Activated naive CD4-positive, alpha-beta T cell treated with anti-CD3 and anti-CD28 coated beads for 36 hours (primary cell): ENCODE measurements at regions not wholly inside any gene's neighbourhood (a gene's known extent, or its start where the extent isn't known, plus 50 kb on each side); places are given as distances from the start of the nearest gene placed in this dataset.

Source experiments
- CTCF ChIA-PET: fragments of 350-600 bp; sonication (Branson Sonifier 250); formaldehyde crosslinking; loops from one replicate; lab custom pipeline; 2021; ENCODE audit warnings: antibody characterized with exemption; lab: Charles Lee
- DNase-seq: peaks from one replicate; pipeline ENCODE4 v3.0.0-alpha.2; 2020
- H3K27ac Mint-ChIP-seq: one replicate; pipeline ENCODE4 v1.8.0; 2021; ENCODE audit warnings: mild to moderate bottlenecking, mixed read lengths
- H3K27me3 Mint-ChIP-seq: one replicate; pipeline ENCODE4 v1.8.0; 2021; ENCODE audit warnings: low read depth, mixed read lengths
- H3K36me3 Mint-ChIP-seq: one replicate; pipeline ENCODE4 v1.8.0; 2021; ENCODE audit warnings: low read depth, mixed read lengths
- H3K4me1 Mint-ChIP-seq: one replicate; pipeline ENCODE4 v1.8.0; 2021; ENCODE audit warnings: low read depth, mixed read lengths
- H3K4me3 Mint-ChIP-seq: one replicate; pipeline ENCODE4 v1.8.0; 2021; ENCODE audit warnings: mild to moderate bottlenecking, moderate library complexity, mixed read lengths
- H3K9me3 Mint-ChIP-seq: one replicate; pipeline ENCODE4 v1.8.0; 2021; ENCODE audit warnings: mixed read lengths
- intact Hi-C: fragments of 100-400 bp; cut with micrococcal nuclease; formaldehyde crosslinking; loops from one replicate; pipeline ENCODE4 v1.15.1; 2023

GRCh38 chr10:63919575-63920279 is 398.5 kb downstream of the REEP3 start:
- no peaks in the 10 kb centered on the region for H3K36me3 Mint-ChIP-seq
- peaks cover 7% of the 10 kb centered on the region for H3K27me3 Mint-ChIP-seq
- H3K9me3 Mint-ChIP-seq = no peaks in the 10 kb centered on the region
- CTCF ChIA-PET = no interaction called here
- no peak for DNase-seq
- H3K4me3 Mint-ChIP-seq = no peak overlapping the region
- H3K27ac Mint-ChIP-seq = no peak overlapping the region
- no peaks in the 10 kb centered on the region for H3K4me1 Mint-ChIP-seq
- intact Hi-C loops = no loop called here

- Mint-ChIP-seq H3K27ac (no peak overlapping the region), H3K9me3 (no peaks in the 10 kb centered on the region), H3K4me1 (no peaks in the 10 kb centered on the region), H3K36me3 (no peaks in the 10 kb centered on the region), H3K4me3 (no peak overlapping the region), H3K27me3 (peaks cover 12% of the 10 kb centered on the region)
- CTCF ChIA-PET = interaction anchor here (1.0 kb wide), 1 partner anchor 56 kb away, joined by 3 read pairs; no protein-coding TSS in a partner anchor
- no peak for DNase-seq
- intact Hi-C loops = no loop called here
Observed at GRCh38 chr10:63920926-63921325, 399.7 kb downstream of the REEP3 start.

- Mint-ChIP-seq H3K27me3 (peaks cover 12% of the 10 kb centered on the region), H3K36me3 (no peaks in the 10 kb centered on the region), H3K4me1 (no peaks in the 10 kb centered on the region), H3K4me3 (no peak overlapping the region), H3K27ac (no peak overlapping the region), H3K9me3 (no peaks in the 10 kb centered on the region)
- no peak for DNase-seq
- CTCF ChIA-PET = no interaction called here
- intact Hi-C loops = no loop called here
Observed at GRCh38 chr10:63921908-63922467, 400.8 kb downstream of the REEP3 start.

GRCh38 chr10:63922468-63923284 is 401.5 kb downstream of the REEP3 start:
- Mint-ChIP-seq H3K4me3 (no peak overlapping the region), H3K27me3 (peaks cover 12% of the 10 kb centered on the region), H3K4me1 (no peaks in the 10 kb centered on the region), H3K27ac (no peak overlapping the region), H3K36me3 (no peaks in the 10 kb centered on the region), H3K9me3 (no peaks in the 10 kb centered on the region)
- intact Hi-C loops = no loop called here
- CTCF ChIA-PET = interaction anchor here (0.6 kb wide), 1 partner anchor 52 kb away, joined by 3 read pairs; no protein-coding TSS in a partner anchor
- no peak for DNase-seq

DNA sequence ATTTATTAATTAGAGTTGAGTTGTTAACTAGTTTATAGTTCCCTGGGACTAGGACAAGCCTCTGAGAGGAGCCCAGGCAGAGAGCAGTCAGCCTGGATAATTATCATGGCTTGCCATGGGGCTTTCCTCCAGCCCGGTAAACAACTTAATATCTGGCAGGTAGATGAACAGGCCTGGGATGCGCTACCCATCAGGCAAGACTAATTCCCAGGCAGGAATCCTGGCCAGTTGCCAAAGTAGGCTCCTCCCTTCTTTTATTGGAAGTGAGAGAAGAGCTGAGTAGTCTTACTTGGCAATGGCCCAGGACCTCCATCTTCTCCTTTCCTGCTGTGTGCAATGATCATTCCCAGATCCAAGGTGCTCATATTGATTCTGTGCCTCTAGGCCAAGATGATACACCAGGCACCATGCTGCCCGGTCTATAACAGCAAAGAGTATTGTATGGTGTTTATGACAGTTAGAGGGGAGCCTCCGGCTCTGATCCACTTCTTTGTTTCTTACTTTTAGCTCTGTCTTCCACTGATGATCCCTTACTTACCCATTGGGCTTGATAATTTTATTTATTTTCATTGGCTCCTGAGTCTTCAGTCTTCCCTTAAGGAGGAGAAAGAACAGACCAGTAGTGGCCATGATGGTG is 408.7 kb downstream of the REEP3 start:
- DNase-seq = no peak
- no peak overlapping the region for H3K27ac Mint-ChIP-seq
- CTCF ChIA-PET = interaction anchor here (1.2 kb wide), 1 partner anchor 63 kb away, joined by 4 read pairs; no protein-coding TSS in a partner anchor
- peaks cover 8% of the 10 kb centered on the region for H3K27me3 Mint-ChIP-seq
- no peaks in the 10 kb centered on the region for H3K4me1 Mint-ChIP-seq
- intact Hi-C loops = no loop called here
- H3K9me3 Mint-ChIP-seq = no peaks in the 10 kb centered on the region
- no peak overlapping the region for H3K4me3 Mint-ChIP-seq
- no peaks in the 10 kb centered on the region for H3K36me3 Mint-ChIP-seq

DNA sequence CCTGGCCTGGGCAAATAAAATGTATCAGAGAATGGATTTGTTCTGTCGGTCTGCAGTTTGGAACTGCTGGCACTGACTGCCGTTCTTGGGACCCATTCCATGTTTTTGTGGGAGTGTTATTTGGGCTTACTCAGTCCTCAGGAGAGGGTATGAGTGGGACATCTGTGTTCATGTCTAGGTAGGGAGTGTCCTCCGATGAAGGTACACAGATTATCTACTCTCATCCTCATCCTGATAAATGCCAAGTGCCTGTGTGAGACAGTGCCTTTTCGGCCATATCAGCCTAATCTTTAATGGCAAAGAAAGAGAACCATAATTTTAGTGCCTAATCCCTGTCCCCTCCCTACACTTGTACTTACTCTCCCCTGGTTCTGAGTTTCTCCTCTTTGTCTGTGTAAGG is 409.4 kb downstream of the REEP3 start:
- CTCF ChIA-PET = interaction anchor here (1.2 kb wide), 1 partner anchor 64 kb away, joined by 4 read pairs; no protein-coding TSS in a partner anchor

DNA sequence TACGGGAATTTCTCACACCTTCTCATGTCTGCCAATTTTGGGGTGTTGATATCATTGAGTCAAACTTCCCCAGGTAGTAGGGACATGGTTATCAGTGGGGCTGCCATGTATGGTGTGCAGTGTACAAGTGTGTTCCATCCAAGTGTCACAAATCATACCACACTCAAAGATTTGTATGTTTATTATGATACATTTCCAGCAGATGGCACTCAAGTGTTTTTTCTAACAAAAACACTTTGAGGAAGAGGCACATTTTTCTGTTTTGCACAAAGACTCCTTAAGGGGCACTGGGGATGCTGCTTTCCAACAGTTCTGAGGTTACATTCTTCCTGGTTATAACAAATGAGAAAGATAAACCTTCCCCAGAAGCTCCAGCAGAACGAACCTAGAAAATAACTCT is 414.5 kb downstream of the REEP3 start:
- Mint-ChIP-seq H3K27me3 (no peaks in the 10 kb centered on the region), H3K36me3 (no peaks in the 10 kb centered on the region), H3K27ac (no peak overlapping the region), H3K4me3 (no peak overlapping the region), H3K9me3 (no peaks in the 10 kb centered on the region), H3K4me1 (no peaks in the 10 kb centered on the region)
- CTCF ChIA-PET = interaction anchor here (0.6 kb wide), 1 partner anchor 41 kb away, joined by 3 read pairs; no protein-coding TSS in a partner anchor
- intact Hi-C loops = loop anchor here (1.0 to 2.0 kb wide), 2 partner anchors 41 to 63 kb away; no protein-coding TSS in a partner anchor
- no peak for DNase-seq

More for the DNA sequence above, 409.4 kb downstream of the REEP3 start:
- Mint-ChIP-seq H3K27ac (no peak overlapping the region), H3K27me3 (peaks cover 4% of the 10 kb centered on the region), H3K4me3 (no peak overlapping the region), H3K4me1 (no peaks in the 10 kb centered on the region), H3K36me3 (no peaks in the 10 kb centered on the region), H3K9me3 (no peaks in the 10 kb centered on the region)
- intact Hi-C loops = no loop called here
- DNase-seq = no peak

DNA sequence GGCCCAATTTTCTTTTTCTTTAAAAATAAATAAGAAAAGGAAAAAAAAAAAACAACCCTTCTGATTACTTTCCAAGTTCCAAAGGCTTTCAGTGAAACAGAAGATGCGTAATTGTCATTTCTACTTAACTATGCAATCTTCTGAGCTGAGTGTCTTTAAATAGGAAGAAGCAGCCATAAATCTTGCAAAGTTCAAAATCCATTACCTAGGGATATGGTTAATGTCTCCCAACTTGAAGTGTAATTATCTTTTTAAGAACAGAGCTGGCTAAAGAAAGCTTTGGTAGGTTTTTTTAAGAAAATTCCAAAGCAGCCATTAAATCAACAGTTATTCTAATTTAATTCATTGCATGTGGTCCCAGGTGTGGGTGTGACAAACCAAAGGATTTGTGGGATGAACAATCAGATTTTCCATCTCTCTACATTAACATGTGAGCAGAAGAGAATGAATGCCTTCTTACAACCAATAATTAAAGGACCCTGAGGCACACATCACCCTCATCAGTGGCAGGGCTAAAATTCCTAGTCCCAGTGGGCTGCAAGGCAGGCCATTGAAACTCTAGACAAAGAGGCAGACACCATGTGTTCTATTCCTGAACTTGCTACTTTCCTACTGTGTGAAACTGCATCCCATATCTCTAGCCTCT is 419.2 kb downstream of the REEP3 start:
- CTCF ChIA-PET = no interaction called here
- no peaks in the 10 kb centered on the region for H3K4me1 Mint-ChIP-seq

GRCh38 chr10:63964406-63964805 is 443.2 kb downstream of the REEP3 start:
- no peak for DNase-seq
- Mint-ChIP-seq H3K27ac (no peak overlapping the region), H3K27me3 (peaks cover 7% of the 10 kb centered on the region), H3K4me3 (no peak overlapping the region), H3K9me3 (no peaks in the 10 kb centered on the region), H3K4me1 (no peaks in the 10 kb centered on the region), H3K36me3 (no peaks in the 10 kb centered on the region)
- CTCF ChIA-PET = no interaction called here
- intact Hi-C loops = no loop called here

More for the DNA sequence above, 419.2 kb downstream of the REEP3 start:
- no peak overlapping the region for H3K4me3 Mint-ChIP-seq
- no peaks in the 10 kb centered on the region for H3K9me3 Mint-ChIP-seq
- no peak for DNase-seq
- intact Hi-C loops = no loop called here
- no peaks in the 10 kb centered on the region for H3K36me3 Mint-ChIP-seq
- H3K27ac Mint-ChIP-seq = no peak overlapping the region
- H3K27me3 Mint-ChIP-seq = no peaks in the 10 kb centered on the region

- Mint-ChIP-seq H3K27ac (no peak overlapping the region), H3K4me1 (no peaks in the 10 kb centered on the region), H3K4me3 (no peak overlapping the region), H3K36me3 (no peaks in the 10 kb centered on the region), H3K27me3 (peaks cover 7% of the 10 kb centered on the region), H3K9me3 (peaks cover 3% of the 10 kb centered on the region)
- CTCF ChIA-PET = interaction anchor here (0.7 to 1.3 kb wide), 2 partner anchors 9 to 99 kb away, joined by 3 to 5 read pairs; no protein-coding TSS in a partner anchor
- DNase-seq = no peak
- intact Hi-C loops = no loop called here
Observed at GRCh38 chr10:63965846-63966245, 444.6 kb downstream of the REEP3 start.

GRCh38 chr10:63972949-63973827 is 452.0 kb downstream of the REEP3 start:
- DNase-seq = no peak
- H3K4me3 Mint-ChIP-seq = no peak overlapping the region
- no peaks in the 10 kb centered on the region for H3K36me3 Mint-ChIP-seq
- H3K4me1 Mint-ChIP-seq = no peaks in the 10 kb centered on the region
- CTCF ChIA-PET = no interaction called here
- peaks cover under 1% of the 10 kb centered on the region for H3K27me3 Mint-ChIP-seq
- intact Hi-C loops = no loop called here
- H3K9me3 Mint-ChIP-seq = peaks cover 3% of the 10 kb centered on the region
- H3K27ac Mint-ChIP-seq = no peak overlapping the region
